IPS-NIHi11 (cell line): ENCODE measurements at regions not wholly inside any gene's neighbourhood (a gene's known extent, or its start where the extent isn't known, plus 50 kb on each side); places are given as distances from the start of the nearest gene placed in this dataset.
"Not testable (repeated sequence)": the region's sequence is repeated elsewhere in the genome, so short reads cannot be mapped to it uniquely, and the experiment has no call there.

Experiments
- DNase-seq: peaks from one replicate; pipeline ENCODE4 v3.0.0; 2012; ENCODE audit warnings: mixed read lengths, low spot score

- no peak for DNase-seq
These were observed 156.9 kb upstream of the TTC29 start for GRCh38 chr4:147102596-147102995.

DNA sequence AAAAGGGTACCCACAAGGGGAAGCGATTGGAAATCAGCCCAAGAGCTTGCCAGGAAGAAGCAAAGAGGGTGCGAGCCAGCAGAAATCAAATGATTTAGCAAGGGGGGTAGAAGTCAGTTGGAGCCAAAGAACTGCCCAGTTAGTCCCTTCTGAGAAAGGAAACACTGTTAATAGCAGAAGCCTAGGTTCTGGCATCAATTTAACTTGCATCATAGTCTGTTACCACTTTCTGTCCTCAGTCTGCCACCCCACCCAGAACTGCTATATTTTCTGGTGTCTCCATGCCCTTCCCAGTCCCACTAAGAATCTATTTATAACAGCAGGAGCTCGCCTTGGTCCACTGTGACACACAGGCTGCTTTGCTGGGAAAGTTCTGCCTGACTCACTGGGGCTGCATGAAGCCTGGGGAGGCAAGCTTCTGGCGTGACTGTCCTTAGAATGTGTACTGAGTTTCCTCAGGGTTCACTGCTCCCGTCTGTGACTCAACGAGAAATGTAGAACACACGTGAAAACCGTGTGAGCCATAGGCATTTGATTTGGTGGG, 157.8 kb upstream of the TTC29 start:
- no peak for DNase-seq

DNA sequence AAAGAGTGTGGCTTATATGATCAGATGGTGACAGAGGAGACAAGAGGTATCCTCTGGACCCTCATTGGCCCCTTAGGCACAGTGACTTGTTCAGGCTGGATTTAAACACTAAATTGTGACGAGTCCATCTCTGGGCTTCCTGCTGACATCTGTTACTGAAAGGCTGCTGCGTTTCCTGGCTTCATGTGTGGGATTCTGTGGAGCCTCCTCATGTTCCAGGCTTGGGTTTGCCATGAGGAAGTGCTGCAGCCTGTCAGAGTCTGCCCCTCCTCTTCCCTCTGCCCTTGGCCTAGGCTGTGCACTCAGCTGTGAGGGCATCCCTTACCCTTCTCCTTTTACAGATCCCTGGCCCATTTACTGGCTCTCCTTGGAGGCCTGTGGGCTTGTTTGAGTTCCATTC, 159.1 kb upstream of the TTC29 start:
- no peak for DNase-seq

DNA sequence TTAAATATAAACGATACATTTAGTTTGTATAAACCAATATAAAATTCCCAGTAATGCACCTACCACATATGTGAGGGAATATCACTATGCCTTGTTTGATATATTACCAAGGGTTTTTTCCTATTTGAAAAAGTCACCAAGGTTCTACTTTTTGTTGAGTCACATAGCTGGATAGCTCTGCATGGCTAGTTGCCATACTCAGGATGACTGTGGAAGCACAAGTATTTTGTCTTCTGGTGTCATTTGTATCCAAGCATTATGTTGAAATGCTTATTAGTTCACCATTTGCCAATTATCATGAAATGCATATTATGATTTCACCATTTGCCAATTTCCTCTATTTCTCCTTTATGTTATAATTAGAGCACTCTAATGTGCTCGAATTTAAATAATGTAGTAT, 162.7 kb upstream of the TTC29 start:
- DNase-seq: no peak

- no peak for DNase-seq
These were observed 164.1 kb upstream of the TTC29 start for GRCh38 chr4:147109800-147110199.

DNA sequence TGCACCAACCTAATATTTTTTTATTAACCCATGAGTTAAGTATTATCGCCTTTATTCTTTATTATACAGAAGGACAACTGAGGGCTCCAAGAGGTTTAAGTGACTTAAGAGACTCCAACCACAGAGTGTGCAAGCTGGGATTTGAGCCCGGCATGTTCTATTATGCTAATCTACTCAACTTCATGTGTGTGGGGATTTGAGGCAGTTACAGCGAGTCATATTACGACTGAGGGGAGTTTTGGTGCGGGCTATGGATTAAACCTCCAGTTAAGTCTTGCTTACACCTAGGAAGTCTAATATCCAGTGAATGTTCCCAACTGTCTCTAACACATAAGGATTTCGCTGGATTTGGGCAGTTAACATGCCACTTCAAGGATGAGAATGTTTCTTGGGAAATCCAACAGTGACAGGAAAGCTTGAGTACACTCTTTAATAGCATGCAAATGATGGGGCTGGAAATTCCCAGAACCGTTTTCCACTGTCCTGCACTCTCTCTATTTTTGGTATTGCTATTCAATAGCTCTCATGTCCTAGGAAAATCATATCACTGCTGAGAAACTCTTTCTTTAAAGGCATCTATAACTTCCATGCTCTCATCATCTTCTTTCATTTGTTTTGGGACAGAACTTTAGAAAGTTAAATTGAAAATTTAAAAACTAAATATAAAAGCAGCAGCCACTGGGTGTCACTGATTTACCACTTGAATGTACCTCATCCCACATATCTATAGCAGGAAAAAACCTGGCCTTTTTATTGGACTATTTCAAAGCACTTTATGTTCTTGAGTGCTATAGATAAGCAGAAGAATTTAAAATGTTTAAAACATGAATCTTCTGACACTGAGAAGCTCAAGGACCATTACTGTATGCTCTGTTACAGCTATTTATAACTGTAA, 165.1 kb upstream of the TTC29 start:
- peak; percentile 29 for DNase-seq

DNA sequence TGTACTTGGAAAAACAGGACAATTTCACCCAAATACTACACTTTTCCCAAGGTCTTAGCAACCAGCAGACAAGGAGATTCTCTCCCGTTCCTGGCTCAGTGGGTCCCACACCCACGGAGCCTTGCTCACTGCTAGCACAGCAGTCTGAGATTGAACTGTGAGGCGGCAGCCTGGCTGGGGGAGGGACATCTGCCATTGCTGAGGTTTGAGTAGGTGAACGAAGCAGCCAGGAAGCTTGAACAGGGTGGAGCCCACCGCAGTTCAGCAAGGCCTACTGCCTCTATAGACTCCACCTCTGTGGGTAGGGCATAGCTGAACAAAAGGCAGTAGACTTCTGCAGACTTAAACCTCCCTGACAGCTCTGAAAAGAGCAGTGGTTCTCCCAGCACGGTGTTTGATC, 166.5 kb upstream of the TTC29 start:
- DNase-seq: not testable (repeated sequence)

GRCh38 chr4:147117431-147117830, 171.8 kb upstream of the TTC29 start:
- DNase-seq: no peak

DNA sequence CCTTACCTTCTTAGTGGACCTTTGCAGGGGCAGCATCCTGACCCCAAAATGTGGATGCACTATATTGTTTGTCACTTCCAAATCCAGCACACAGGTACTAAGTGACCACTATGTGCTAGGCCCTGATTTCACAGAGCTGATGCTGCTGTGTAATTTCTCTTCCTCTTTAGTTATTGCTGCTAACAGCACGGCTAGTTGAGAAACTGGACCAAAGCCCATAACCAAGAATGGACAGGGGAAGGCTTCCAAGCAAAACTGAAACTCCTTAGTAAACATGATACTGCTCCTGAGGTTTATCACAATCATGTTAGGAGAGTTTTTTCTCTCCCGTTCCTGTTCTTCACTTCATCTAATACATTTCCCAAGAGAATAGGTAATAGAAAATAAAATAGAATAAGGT, 172.9 kb upstream of the TTC29 start:
- DNase-seq: no peak

DNA sequence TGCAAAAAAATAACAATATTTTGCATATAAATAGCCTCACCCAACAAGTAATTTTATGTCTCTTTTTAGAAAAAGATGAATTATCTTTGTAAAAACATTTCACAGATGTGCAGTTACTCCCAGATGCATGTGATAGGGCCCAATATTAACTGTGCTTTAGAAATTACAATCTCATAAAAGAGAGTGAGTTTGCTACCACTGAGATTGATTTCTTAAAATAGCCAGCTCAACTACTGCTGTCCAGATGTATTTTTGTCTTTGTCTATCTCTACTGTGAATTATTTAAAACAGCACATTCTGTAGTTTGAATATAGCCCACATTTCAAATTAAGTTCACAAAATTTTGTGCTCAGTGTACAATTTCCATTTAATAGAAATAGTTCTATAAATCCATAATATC, 177.0 kb upstream of the TTC29 start:
- no peak for DNase-seq

- no peak for DNase-seq
These were observed 177.5 kb upstream of the TTC29 start for GRCh38 chr4:147123146-147123545.

DNA sequence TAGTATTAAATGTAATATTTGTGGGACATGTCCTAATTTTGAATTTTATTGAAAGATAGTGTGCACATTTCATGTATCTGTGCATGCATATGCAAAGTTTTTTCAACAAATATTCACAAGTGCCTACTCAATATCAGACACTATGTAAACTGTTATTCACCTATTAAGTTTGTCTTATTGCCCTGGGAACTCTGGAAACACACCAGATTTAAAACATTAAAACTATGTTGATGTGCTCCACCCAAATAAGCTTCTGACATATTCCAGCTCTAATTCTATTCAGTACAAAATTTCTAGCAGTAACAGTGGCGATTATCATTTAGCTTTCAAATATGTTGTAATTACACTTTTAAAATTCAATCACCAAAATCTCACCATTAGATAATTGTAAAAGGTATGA, 183.1 kb upstream of the TTC29 start:
- no peak for DNase-seq

DNA sequence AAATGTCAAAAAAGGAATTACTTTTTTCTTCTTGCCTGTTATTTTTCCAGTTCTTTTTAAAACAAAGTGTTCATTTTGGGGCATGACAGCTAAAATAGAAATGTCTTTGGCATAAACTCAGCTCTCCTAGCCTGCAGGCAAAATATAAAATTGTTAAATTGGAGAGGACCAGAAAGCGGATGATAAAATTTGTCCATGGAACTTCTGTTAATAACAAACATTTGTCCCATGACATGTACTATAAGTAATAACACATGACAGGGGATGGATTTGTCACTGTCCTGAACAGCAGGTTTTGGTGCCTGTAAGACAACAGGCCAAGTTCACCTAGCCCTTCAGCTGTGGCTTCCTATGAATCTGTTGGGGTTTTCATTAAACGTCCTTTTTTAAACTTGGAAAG, 184.0 kb upstream of the TTC29 start:
- no peak for DNase-seq

GRCh38 chr4:147134536-147135210, 189.0 kb upstream of the TTC29 start:
- no peak for DNase-seq

- no peak for DNase-seq
These were observed 190.6 kb upstream of the TTC29 start for GRCh38 chr4:147136310-147136709.

DNA sequence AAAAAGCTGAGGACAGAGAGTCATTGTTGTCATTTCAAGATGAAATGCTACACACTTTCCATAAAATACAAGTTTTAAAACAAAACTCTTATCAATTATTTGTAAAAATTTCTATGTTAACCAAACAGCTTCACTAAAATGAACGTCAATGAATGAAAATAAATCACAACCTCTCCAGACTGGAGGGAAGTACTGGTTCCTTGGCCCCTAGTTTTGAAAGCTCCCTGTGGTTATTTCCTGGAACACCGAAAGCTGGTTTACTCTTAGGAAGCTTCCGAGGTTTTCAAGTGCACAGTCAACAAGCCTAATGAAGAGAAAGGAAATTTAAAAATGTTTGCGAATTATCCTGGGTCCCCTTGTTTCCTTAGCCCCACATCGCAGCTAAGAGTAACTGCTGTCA, 191.1 kb upstream of the TTC29 start:
- DNase-seq: no peak

- no peak for DNase-seq
These were observed 191.6 kb upstream of the TTC29 start for GRCh38 chr4:147137280-147137679.

DNA sequence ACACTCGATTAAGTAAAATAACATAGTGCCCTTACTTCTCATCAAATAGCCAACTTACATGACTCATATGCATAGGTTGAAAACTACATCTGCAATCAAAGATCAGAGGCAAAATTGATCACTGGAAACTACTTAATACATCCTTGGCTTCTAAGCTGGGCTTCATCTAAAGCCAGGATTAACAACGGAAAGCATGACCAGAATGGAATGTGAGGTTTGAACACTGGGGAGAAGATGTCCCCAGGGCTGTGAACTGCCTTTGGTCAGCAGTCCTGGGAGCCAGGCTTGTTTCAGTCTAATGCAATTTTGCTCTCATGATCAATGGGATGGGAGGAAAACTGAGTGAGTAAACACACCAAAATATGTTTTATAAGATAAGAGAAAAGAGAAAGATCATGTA, 192.5 kb upstream of the TTC29 start:
- no peak for DNase-seq

GRCh38 chr4:147139455-147140198, 194.0 kb upstream of the TTC29 start:
- DNase-seq: no peak

DNA sequence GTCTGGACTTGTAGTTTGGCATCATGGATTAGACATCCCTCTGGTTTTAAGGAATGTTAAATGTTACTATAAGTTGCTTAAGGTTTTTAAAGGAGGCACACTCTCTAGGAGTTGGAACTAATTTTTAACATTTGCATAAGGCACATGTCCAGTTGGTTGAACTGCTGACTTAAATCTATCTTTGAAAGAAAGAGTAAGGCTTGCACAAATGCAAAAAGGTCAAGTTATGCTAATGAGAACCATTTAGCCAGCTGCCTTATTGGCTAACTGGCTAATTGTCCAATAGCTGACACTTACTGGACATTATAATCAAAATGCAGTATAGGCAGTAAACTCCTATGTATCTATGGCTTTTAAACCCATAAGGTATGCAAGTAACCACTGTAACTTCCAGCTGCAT, 206.1 kb upstream of the TTC29 start:
- DNase-seq: no peak

GRCh38 chr4:147157860-147158701, 212.4 kb upstream of the TTC29 start:
- peak; percentile 47 for DNase-seq
